Hepatocyte (in vitro differentiated cells): ENCODE measurements at regions not wholly inside any gene's neighbourhood (a gene's known extent, or its start where the extent isn't known, plus 50 kb on each side); places are given as distances from the start of the nearest gene placed in this dataset.

Experiments
- EZH2 ChIP-seq: fragments of 200-600 bp; sonication (generic); IDR thresholded peaks from 2 replicates; pipeline ENCODE4 v1.6.1; 2016; ENCODE audit warnings: antibody characterized with exemption, mild to moderate bottlenecking, borderline replicate concordance
- EZH2phosphoT487 ChIP-seq: fragments of 200-600 bp; sonication (generic); IDR thresholded peaks from one replicate; pipeline ENCODE4 v1.6.1; 2018; ENCODE audit warnings: antibody characterized with exemption, mild to moderate bottlenecking, low read depth, moderate library complexity; ENCODE audit not compliant: unreplicated experiment, severe bottlenecking
- TF ChIP-seq, protein P1 (sequence below): fragments of 200-600 bp; sonication (generic); IDR thresholded peaks from 2 replicates; pipeline ENCODE4 v1.5.1; 2016; ENCODE audit warnings: antibody characterized with exemption, mild to moderate bottlenecking; ENCODE audit not compliant: poor library complexity

DNA sequence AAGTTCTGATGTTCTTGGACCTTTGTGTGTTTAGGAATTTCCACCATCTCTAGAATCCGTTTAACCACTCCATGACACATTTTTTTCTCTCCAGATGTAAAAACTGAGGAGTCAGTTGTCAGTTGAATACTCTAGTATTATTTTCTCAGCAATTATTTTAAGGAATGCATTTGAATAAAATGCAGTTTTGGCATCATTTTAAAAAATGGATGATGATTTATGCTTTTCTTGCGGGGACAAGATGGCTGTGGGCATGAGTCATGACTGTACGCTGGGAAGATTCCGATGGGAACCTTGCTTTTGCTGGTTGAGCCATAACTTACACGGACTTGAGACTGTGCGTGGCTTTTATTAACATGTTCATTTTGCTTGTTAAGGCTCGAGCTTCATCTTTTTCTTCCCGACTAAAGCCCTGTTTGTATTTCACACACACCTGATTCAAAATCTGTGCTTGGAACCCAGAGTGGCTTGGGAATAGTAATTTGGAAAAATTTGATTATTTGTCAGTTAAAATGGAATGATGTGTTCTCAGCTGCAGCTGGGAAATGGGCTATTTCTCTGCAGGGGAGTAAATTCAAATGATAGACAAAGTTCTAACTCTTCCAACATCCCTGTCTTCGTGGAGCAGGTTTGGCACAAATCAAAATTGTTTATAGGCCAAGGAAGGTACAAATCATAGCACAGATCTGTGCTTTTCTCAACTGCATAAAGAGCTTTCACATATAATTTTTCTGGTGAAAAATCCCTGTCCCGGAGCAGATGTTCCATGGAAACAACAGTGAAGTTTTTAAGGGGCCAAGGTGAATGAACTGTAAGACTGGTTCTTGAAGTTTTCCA lies 470.5 kb upstream of the JAG1 start:
- TF ChIP-seq, protein P1, sequence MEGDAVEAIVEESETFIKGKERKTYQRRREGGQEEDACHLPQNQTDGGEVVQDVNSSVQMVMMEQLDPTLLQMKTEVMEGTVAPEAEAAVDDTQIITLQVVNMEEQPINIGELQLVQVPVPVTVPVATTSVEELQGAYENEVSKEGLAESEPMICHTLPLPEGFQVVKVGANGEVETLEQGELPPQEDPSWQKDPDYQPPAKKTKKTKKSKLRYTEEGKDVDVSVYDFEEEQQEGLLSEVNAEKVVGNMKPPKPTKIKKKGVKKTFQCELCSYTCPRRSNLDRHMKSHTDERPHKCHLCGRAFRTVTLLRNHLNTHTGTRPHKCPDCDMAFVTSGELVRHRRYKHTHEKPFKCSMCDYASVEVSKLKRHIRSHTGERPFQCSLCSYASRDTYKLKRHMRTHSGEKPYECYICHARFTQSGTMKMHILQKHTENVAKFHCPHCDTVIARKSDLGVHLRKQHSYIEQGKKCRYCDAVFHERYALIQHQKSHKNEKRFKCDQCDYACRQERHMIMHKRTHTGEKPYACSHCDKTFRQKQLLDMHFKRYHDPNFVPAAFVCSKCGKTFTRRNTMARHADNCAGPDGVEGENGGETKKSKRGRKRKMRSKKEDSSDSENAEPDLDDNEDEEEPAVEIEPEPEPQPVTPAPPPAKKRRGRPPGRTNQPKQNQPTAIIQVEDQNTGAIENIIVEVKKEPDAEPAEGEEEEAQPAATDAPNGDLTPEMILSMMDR = no peak
- TF ChIP-seq EZH2 = no peak
- TF ChIP-seq EZH2phosphoT487 = no peak
